ENCODE measurements at regions not wholly inside any gene's neighbourhood (a gene's known extent, or its start where the extent isn't known, plus 50 kb on each side); places are given as distances from the start of the nearest gene placed in this dataset.

DNA sequence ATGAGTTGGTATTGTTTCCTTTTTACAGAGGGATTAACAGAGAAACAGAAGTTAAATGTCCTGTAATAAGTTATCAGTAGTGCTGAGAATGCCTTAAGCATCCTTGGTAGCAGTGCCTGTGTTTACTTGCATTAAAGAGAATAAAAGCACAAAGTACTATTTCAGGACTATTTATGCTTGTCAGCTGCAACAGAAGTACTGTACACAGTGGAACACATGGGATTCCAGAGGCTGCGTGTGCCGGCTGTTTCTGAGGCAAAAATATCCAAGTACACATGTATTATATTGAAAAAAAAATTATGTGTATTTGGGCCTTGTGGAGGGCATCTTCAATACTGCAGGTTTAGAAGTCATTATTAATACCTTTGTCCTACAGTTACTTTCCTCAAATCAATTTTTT lies 58.2 kb upstream of the ACTBL2 start:
- H3K14ac ChIP-seq (ENCODE audit: insufficient read length), result no peak overlapping the region
- H4K5ac ChIP-seq (ENCODE audit: insufficient read length, low read depth, low read length), result no peak overlapping the region
- no peak overlapping the region for H3K23ac ChIP-seq (ENCODE audit: insufficient read length)
- 98% methylated on average over 2 of the region's 2 CpGs; no CpG with 5 or more reads in 1 of the 2 experiments for WGBS, 2 experiments (ENCODE audit: extremely low coverage in 1 of 2, insufficient coverage in 1 of 2, insufficient read length in 1 of 2, insufficient replicate concordance in 2 of 2, low coverage in 1 of 2, low lambda C conversion rate in 2 of 2, missing lambda C conversion rate in 1 of 2)
- no peaks in the 10 kb centered on the region for H3K4me1 ChIP-seq (replicated peaks in 1 of 4; ENCODE audit: control insufficient read depth in 3 of 4, insufficient read depth in 4 of 4, low read length in 3 of 4)
- no peak for TF ChIP-seq GTF2F1 (IDR thresholded peaks at IDR 0.05; ENCODE audit: borderline replicate concordance, low read depth, low read length)
- TF ChIP-seq RNF2 (IDR thresholded peaks at IDR 0.05; ENCODE audit: borderline replicate concordance, low read depth, low read length, missing control alignments, poor library complexity, severe bottlenecking), result no peak
- no peak for TF ChIP-seq POLR2AphosphoS5 (IDR thresholded peaks at IDR 0.05; ENCODE audit: low read depth, low read length)
- no peak for TF ChIP-seq FOSL1 (IDR thresholded peaks at IDR 0.05; ENCODE audit: insufficient read depth, low read depth, low read length)
- no peak for TF ChIP-seq NRF1 (IDR thresholded peaks at IDR 0.05; ENCODE audit: low read depth, low read length)
- TF ChIP-seq ASH2L (IDR thresholded peaks at IDR 0.05; ENCODE audit: low read length), result no peak
- TF ChIP-seq RXRA (IDR thresholded peaks at IDR 0.05; ENCODE audit: insufficient read depth, low read depth, low read length), result no peak
- no peak for TF ChIP-seq SIX5 (IDR thresholded peaks at IDR 0.05; ENCODE audit: low read depth, low read length)
- no peak for TF ChIP-seq ZNF274 (IDR thresholded peaks at IDR 0.05; ENCODE audit: borderline replicate concordance, extremely low read depth, low read length)
- H4K8ac ChIP-seq (ENCODE audit: extremely low read depth, insufficient read depth, low read length), result no peak overlapping the region
- no peaks in the 10 kb centered on the region for H4K20me1 ChIP-seq (replicated peaks in 1 of 2; ENCODE audit: control insufficient read depth in 1 of 2, insufficient read depth in 2 of 2, low read length in 2 of 2)
- H3K18ac ChIP-seq (ENCODE audit: extremely low read depth, low read length), result no peak overlapping the region
- H2AFZ ChIP-seq (ENCODE audit: low read length), result no peak overlapping the region
- H2BK15ac ChIP-seq (ENCODE audit: low read length), result no peak overlapping the region
- H3K79me2 ChIP-seq (ENCODE audit: control insufficient read depth in 1 of 2, insufficient read depth in 2 of 2, low read length in 2 of 2), result no peaks in the 10 kb centered on the region
- H2BK20ac ChIP-seq (ENCODE audit: low read length), result no peak overlapping the region
- no peaks in the 10 kb centered on the region for H3K79me1 ChIP-seq (ENCODE audit: low read depth, low read length)
- H2BK5ac ChIP-seq (ENCODE audit: low read depth, low read length), result no peak overlapping the region
- no peak overlapping the region for H3K4me3 ChIP-seq (ENCODE audit: extremely low read depth in 1 of 4, insufficient read depth in 2 of 4, low read depth in 3 of 4, low read length in 4 of 4)
- ChIA-PET POLR2A (ENCODE audit: partially characterized antibody) (no interaction called here), CTCF (ENCODE audit: partially characterized antibody) (interaction anchor here (1.3 kb wide), 1 partner anchor 109 kb away, joined by 4 read pairs; no protein-coding TSS in a partner anchor)
- no peak for FAIRE-seq
- H2BK120ac ChIP-seq (replicated peaks; ENCODE audit: low read depth, low read length), result no peak overlapping the region
- no peak overlapping the region for H3K4ac ChIP-seq (replicated peaks; ENCODE audit: insufficient read length, low read depth, low read length)
- no peak overlapping the region for H3K27ac ChIP-seq (ENCODE audit: low read depth, low read length)
- no peak overlapping the region for H3K9ac ChIP-seq (replicated peaks in 1 of 4; ENCODE audit: extremely low read depth in 1 of 4, low read depth in 3 of 4, low read length in 3 of 4)
- no peak overlapping the region for H4K91ac ChIP-seq (replicated peaks; ENCODE audit: insufficient read length, low read length)
- no peak overlapping the region for H2BK12ac ChIP-seq (ENCODE audit: low read depth, low read length)
- H3K9me3 ChIP-seq (ENCODE audit: insufficient read depth in 2 of 2, low read depth in 1 of 2, low read length in 1 of 2), result no peaks in the 10 kb centered on the region
- no peak overlapping the region for H2AK5ac ChIP-seq (ENCODE audit: low read depth, low read length)
- no peaks in the 10 kb centered on the region for H3K36me3 ChIP-seq (ENCODE audit: control insufficient read depth in 2 of 4, insufficient read depth in 4 of 4, low read length in 3 of 4)
- no peaks in the 10 kb centered on the region for H3K27me3 ChIP-seq (replicated peaks in 1 of 4; ENCODE audit: control insufficient read depth in 3 of 4, extremely low read depth in 1 of 4, insufficient read depth in 3 of 4, low read length in 3 of 4)
- H3K4me2 ChIP-seq (ENCODE audit: insufficient read depth in 1 of 2, low read depth in 2 of 2, low read length in 2 of 2), result no peak overlapping the region
- no peak for DNase-seq (ENCODE audit: low read depth in 1 of 2, low spot score in 2 of 2)
- no peak overlapping the region for H3K56ac ChIP-seq (replicated peaks; ENCODE audit: insufficient read length, low read depth, low read length)
- no peaks in the 10 kb centered on the region; the same call in 1 of the 2 replicates for H3K23me2 ChIP-seq (ENCODE audit: low read depth, low read length)

Data from H1 (cell line).